ENCODE measurements at regions not wholly inside any gene's neighbourhood (a gene's known extent, or its start where the extent isn't known, plus 50 kb on each side); places are given as distances from the start of the nearest gene placed in this dataset.
A peak's percentile ranks its signal among the peaks of the same experiment; 100 is the strongest.

- Histone ChIP-seq H3K4me1 (no peaks in the 10 kb centered on the region), H3K36me3 (no peaks in the 10 kb centered on the region), H3K27ac (replicated peaks) (no peak overlapping the region), H3K4me3 (no peak overlapping the region), H3K9me3 (replicated peaks) (no peaks in the 10 kb centered on the region), H3K27me3 (ENCODE audit: low read depth) (no peaks in the 10 kb centered on the region)
- intact Hi-C loops (cut with micrococcal nuclease) = no loop called here
- no peak for TF ChIP-seq CTCF (IDR thresholded peaks at IDR 0.05; ENCODE audit: borderline replicate concordance)
- DNase-seq = no peak
Observed at GRCh38 chr2:138930571-138930970, 150.4 kb upstream of the NXPH2 start.

- intact Hi-C loops (cut with micrococcal nuclease) = no loop called here
- TF ChIP-seq CTCF (IDR thresholded peaks at IDR 0.05; ENCODE audit: borderline replicate concordance) = no peak
- Histone ChIP-seq H3K4me1 (no peaks in the 10 kb centered on the region), H3K9me3 (replicated peaks) (no peaks in the 10 kb centered on the region), H3K27me3 (ENCODE audit: low read depth) (no peaks in the 10 kb centered on the region), H3K27ac (replicated peaks) (no peak overlapping the region), H3K4me3 (no peak overlapping the region), H3K36me3 (no peaks in the 10 kb centered on the region)
- no peak for DNase-seq
Observed at GRCh38 chr2:138928374-138929021, 148.3 kb upstream of the NXPH2 start.

- no peak for DNase-seq
- Histone ChIP-seq H3K27ac (replicated peaks) (no peak overlapping the region), H3K4me1 (no peaks in the 10 kb centered on the region), H3K36me3 (no peaks in the 10 kb centered on the region), H3K9me3 (replicated peaks) (no peaks in the 10 kb centered on the region), H3K27me3 (ENCODE audit: low read depth) (no peaks in the 10 kb centered on the region), H3K4me3 (no peak overlapping the region)
- peak; percentile 25 for TF ChIP-seq CTCF (IDR thresholded peaks at IDR 0.05; ENCODE audit: borderline replicate concordance)
- intact Hi-C loops (cut with micrococcal nuclease) = no loop called here
Observed at GRCh38 chr2:138922973-138923563, 142.9 kb upstream of the NXPH2 start.

GRCh38 chr2:138919120-138919747, 139.0 kb upstream of the NXPH2 start:
- Histone ChIP-seq H3K9me3 (replicated peaks) (no peaks in the 10 kb centered on the region), H3K4me3 (no peak overlapping the region), H3K36me3 (no peaks in the 10 kb centered on the region), H3K4me1 (no peaks in the 10 kb centered on the region), H3K27me3 (ENCODE audit: low read depth) (no peaks in the 10 kb centered on the region), H3K27ac (replicated peaks) (no peak overlapping the region)
- intact Hi-C loops (cut with micrococcal nuclease) = no loop called here
- no peak for TF ChIP-seq CTCF (IDR thresholded peaks at IDR 0.05; ENCODE audit: borderline replicate concordance)
- no peak for DNase-seq

GRCh38 chr2:138910427-138910826, 130.2 kb upstream of the NXPH2 start:
- TF ChIP-seq CTCF (IDR thresholded peaks at IDR 0.05; ENCODE audit: borderline replicate concordance) = no peak
- intact Hi-C loops (cut with micrococcal nuclease) = no loop called here
- Histone ChIP-seq H3K36me3 (no peaks in the 10 kb centered on the region), H3K27ac (replicated peaks) (no peak overlapping the region), H3K4me1 (no peaks in the 10 kb centered on the region), H3K4me3 (no peak overlapping the region), H3K9me3 (replicated peaks) (peaks cover 3% of the 10 kb centered on the region), H3K27me3 (ENCODE audit: low read depth) (no peaks in the 10 kb centered on the region)
- DNase-seq = no peak
